IMR-90 (cell line): ENCODE measurements at regions not wholly inside any gene's neighbourhood (a gene's known extent, or its start where the extent isn't known, plus 50 kb on each side); places are given as distances from the start of the nearest gene placed in this dataset.

Experiments
- ATAC-seq: fragments of 200-7000 bp; cut with Tn5 transposase; 2 replicates; pipeline ENCODE4 v1.9.1; 2020; ENCODE audit warnings: low read depth, mild to moderate bottlenecking, moderate library complexity
- BruUV-seq: library from RNA; stranded (reverse); fragments of 400-500 nt; replicated peaks from 2 replicates; lab custom pipeline; 2021; lab: Mats Ljungman, UMichigan
- CTCF ChIA-PET: fragments of 300-600 bp; formaldehyde crosslinking; extraction: SDS; loops from one replicate; lab custom pipeline; 2021; ENCODE audit warnings: antibody characterized with exemption; lab: Yijun Ruan, JAX
- POLR2A ChIA-PET: fragments of 300-600 bp; sonication (Branson Sonifier 250); formaldehyde crosslinking; loops from one replicate; lab custom pipeline; 2022; ENCODE audit warnings: antibody characterized with exemption; ENCODE audit not compliant: unreplicated experiment; lab: Charles Lee
- DNase-seq: peaks from one replicate; pipeline ENCODE4 v3.0.0; 2013
- H2AFZ ChIP-seq: replicated peaks from 2 replicates; pipeline ENCODE3; 2013; ENCODE audit warnings: low read length, mild to moderate bottlenecking; ENCODE audit not compliant: poor library complexity
- H2AK5ac ChIP-seq: 2 replicates; pipeline ENCODE4 v1.6.1; 2013; ENCODE audit warnings: low read depth, low read length, inconsistent platforms
- H2AK9ac ChIP-seq: replicated peaks from 2 replicates; pipeline ENCODE3; 2013; ENCODE audit warnings: mild to moderate bottlenecking, low read depth, low read length, moderate library complexity; ENCODE audit not compliant: poor library complexity
- H2BK120ac ChIP-seq: 2 replicates; pipeline ENCODE4 v1.6.1; 2013; ENCODE audit warnings: low read depth, low read length, inconsistent platforms
- H2BK15ac ChIP-seq: 3 replicates; pipeline ENCODE4 v1.6.1; 2013; ENCODE audit warnings: low read depth, low read length, inconsistent platforms
- H2BK20ac ChIP-seq: 2 replicates; pipeline ENCODE4 v1.6.1; 2013; ENCODE audit warnings: low read depth, mild to moderate bottlenecking, inconsistent platforms, low read length, moderate library complexity
- H2BK5ac ChIP-seq: 2 replicates; pipeline ENCODE4 v1.6.1; 2013; ENCODE audit warnings: mild to moderate bottlenecking, low read depth, low read length, inconsistent platforms; ENCODE audit not compliant: poor library complexity, severe bottlenecking
- H3K14ac ChIP-seq: replicated peaks from 2 replicates; pipeline ENCODE4 v1.6.1; 2013; ENCODE audit warnings: low read depth, low read length, inconsistent platforms
- H3K18ac ChIP-seq: 2 replicates; pipeline ENCODE4 v1.6.1; 2013; ENCODE audit warnings: low read depth, low read length, control low read depth
- H3K23ac ChIP-seq: 2 replicates; pipeline ENCODE4 v1.6.1; 2013; ENCODE audit warnings: low read depth, low read length, inconsistent platforms
- H3K27ac ChIP-seq: 2 replicates; pipeline ENCODE4 v1.5.1; 2013; ENCODE audit warnings: mild to moderate bottlenecking, control low read depth, low read length; ENCODE audit not compliant: insufficient read depth
- H3K27me3 ChIP-seq: 2 replicates; pipeline ENCODE4 v1.6.1; 2013; ENCODE audit warnings: low read length; ENCODE audit not compliant: control insufficient read depth, insufficient read depth
- H3K36me3 ChIP-seq: 2 replicates; pipeline ENCODE4 v1.6.1; 2013; ENCODE audit warnings: low read length, mixed read lengths; ENCODE audit not compliant: control insufficient read depth, insufficient read depth
- H3K4ac ChIP-seq: 2 replicates; pipeline ENCODE4 v1.6.1; 2013; ENCODE audit warnings: low read depth, low read length, inconsistent platforms
- H3K4me1 ChIP-seq: 2 replicates; pipeline ENCODE4 v1.6.1; 2013; ENCODE audit warnings: low read length, mixed read lengths; ENCODE audit not compliant: control insufficient read depth, insufficient read depth
- H3K4me2 ChIP-seq: 2 replicates; pipeline ENCODE4 v1.6.1; 2013; ENCODE audit warnings: low read depth, mild to moderate bottlenecking, control low read depth, low read length, moderate library complexity
- H3K4me3 ChIP-seq: 2 replicates; pipeline ENCODE4 v1.5.1; 2013; ENCODE audit warnings: low read depth, mild to moderate bottlenecking, control low read depth, low read length, moderate library complexity; ENCODE audit not compliant: insufficient read depth
- H3K56ac ChIP-seq: 2 replicates; pipeline ENCODE4 v1.6.1; 2013; ENCODE audit warnings: low read length, inconsistent platforms; ENCODE audit not compliant: insufficient read depth; ENCODE audit errors: extremely low read depth
- H3K79me1 ChIP-seq, 2 experiments: 2 replicates each; pipeline ENCODE4 v1.6.1; 2013; ENCODE audit warnings: low read length in 2 of 2, inconsistent platforms in 1 of 2, low read depth in 1 of 2
- H3K9ac ChIP-seq: 2 replicates; pipeline ENCODE4 v1.6.1; 2013; ENCODE audit warnings: low read depth, low read length, control low read depth
- H3K9me1 ChIP-seq: 2 replicates; pipeline ENCODE4 v1.6.1; 2013; ENCODE audit warnings: low read length, inconsistent platforms; ENCODE audit not compliant: insufficient read depth
- H3K9me3 ChIP-seq: 2 replicates; pipeline ENCODE4 v1.6.1; 2013; ENCODE audit warnings: low read length; ENCODE audit not compliant: control insufficient read depth, insufficient read depth
- H4K20me1 ChIP-seq: 2 replicates; pipeline ENCODE4 v1.6.1; 2013; ENCODE audit warnings: low read length, inconsistent platforms; ENCODE audit not compliant: insufficient read depth
- H4K5ac ChIP-seq: 2 replicates; pipeline ENCODE4 v1.6.1; 2013; ENCODE audit warnings: mild to moderate bottlenecking, low read depth, low read length, control low read depth
- H4K8ac ChIP-seq, 2 experiments: 2 replicates each; pipeline ENCODE4 v1.6.1; 2013; ENCODE audit warnings: low read depth in 2 of 2, low read length in 2 of 2, control low read depth in 1 of 2, inconsistent platforms in 1 of 2
- H4K91ac ChIP-seq: 2 replicates; pipeline ENCODE4 v1.6.1; 2013; ENCODE audit warnings: low read depth, low read length, inconsistent platforms; ENCODE audit not compliant: insufficient read depth
- CEBPB ChIP-seq: IDR thresholded peaks from 2 replicates; pipeline ENCODE4 v1.6.1; 2012; ENCODE audit warnings: low read depth, low read length, improper control_type of control experiment
- ELK1 ChIP-seq: fragments of 150-350 bp; IDR thresholded peaks from 2 replicates; pipeline ENCODE4 v1.6.1; 2016; ENCODE audit warnings: low read depth, mild to moderate bottlenecking, low read length, moderate library complexity, borderline replicate concordance
- MAFK ChIP-seq: IDR thresholded peaks from 2 replicates; pipeline ENCODE4 v1.6.1; 2012; ENCODE audit warnings: low read depth, low read length, improper control_type of control experiment
- MAZ ChIP-seq: IDR thresholded peaks from 2 replicates; pipeline ENCODE4 v1.6.1; 2012; ENCODE audit warnings: low read depth, mild to moderate bottlenecking, low read length, improper control_type of control experiment, moderate library complexity, borderline replicate concordance
- MXI1 ChIP-seq: IDR thresholded peaks from 2 replicates; pipeline ENCODE4 v1.6.1; 2012; ENCODE audit warnings: low read depth, mild to moderate bottlenecking, low read length, moderate library complexity, borderline replicate concordance
- POLR2A ChIP-seq: IDR thresholded peaks from 2 replicates; pipeline ENCODE4 v1.6.1; 2012; ENCODE audit warnings: mild to moderate bottlenecking, low read depth, low read length
- RAD21 ChIP-seq: IDR thresholded peaks from 2 replicates; pipeline ENCODE4 v1.6.1; 2012; ENCODE audit warnings: low read length, improper control_type of control experiment
- RCOR1 ChIP-seq: IDR thresholded peaks from 2 replicates; pipeline ENCODE4 v1.6.1; 2012; ENCODE audit warnings: mild to moderate bottlenecking, low read length, improper control_type of control experiment; ENCODE audit not compliant: insufficient replicate concordance
- USF2 ChIP-seq: fragments of 150-350 bp; IDR thresholded peaks from 2 replicates; pipeline ENCODE4 v1.6.1; 2017; ENCODE audit warnings: mild to moderate bottlenecking, antibody characterized with exemption, low read length, low read depth
- WGBS, 2 experiments: methylation state at CpG; one replicate each; pipeline versions ENCODE4 v1.1.5 to v1.1.7; 2013; ENCODE audit warnings: missing lambda C conversion rate in 2 of 2; ENCODE audit not compliant: insufficient read length in 1 of 2; ENCODE audit errors: extremely low coverage in 2 of 2; 5-methylcytosine and 5-hydroxymethylcytosine counted together
- dilution Hi-C: fragments of 300-500 bp; cut with HindIII; formaldehyde crosslinking; loops from one replicate; pipeline ENCODE4 v1.14.3; 2018; ENCODE audit warnings: low sequenced_read_pairs; ENCODE audit not compliant: unreplicated experiment
- in situ Hi-C: fragments of 300-500 bp; cut with MboI; formaldehyde crosslinking; loops from 3 replicates; pipeline ENCODE4 v1.14.3; 2019; ENCODE audit warnings: low sequenced_read_pairs, inconsistent platforms, mixed read lengths
- intact Hi-C: fragments of 100-400 bp; cut with micrococcal nuclease; formaldehyde crosslinking; loops from 2 replicates; pipeline ENCODE4 v1.10.0; 2022

- dilution Hi-C loops, result no loop called here
- H3K4me3 ChIP-seq, result no peak overlapping the region
- H2BK5ac ChIP-seq, result no peak overlapping the region
- H2BK20ac ChIP-seq, result no peak overlapping the region
- H3K36me3 ChIP-seq, result no peaks in the 10 kb centered on the region
- TF ChIP-seq POLR2A (no peak), MAFK (no peak), MXI1 (no peak), MAZ (no peak), CEBPB (no peak), ELK1 (no peak), RAD21 (no peak), RCOR1 (no peak), USF2 (no peak)
- WGBS, 2 experiments, result 100% methylated on average over 1 of the region's 9 CpGs; no CpG with 5 or more reads in 1 of the 2 experiments
- H3K14ac ChIP-seq, result no peak overlapping the region; the same call in 1 of the 2 replicates
- ChIA-PET POLR2A (no interaction called here), CTCF (no interaction called here)
- ATAC-seq (no peak), DNase-seq (no peak)
- no peaks in the 10 kb centered on the region for H3K9me1 ChIP-seq
- no TSS peak for BruUV-seq
- H3K4me1 ChIP-seq, result peaks cover 2% of the 10 kb centered on the region; the same call in 1 of the 2 replicates
- peak overlapping the region; percentile 51; the same call in 1 of the 2 replicates for H4K5ac ChIP-seq
- H3K4ac ChIP-seq, result no peak overlapping the region
- H3K23ac ChIP-seq, result no peak overlapping the region
- H2AK5ac ChIP-seq, result peak overlapping the region; percentile 18; the same call in 1 of the 2 replicates
- no peak overlapping the region for H2AK9ac ChIP-seq
- H3K4me2 ChIP-seq, result no peak overlapping the region
- no peak overlapping the region for H3K9ac ChIP-seq
- in situ Hi-C loops, result no loop called here
- no peak overlapping the region; the same call in 1 of the 2 replicates for H3K18ac ChIP-seq
- H4K91ac ChIP-seq, result peak overlapping the region; percentile 4; the same call in 1 of the 2 replicates
- no peak overlapping the region for H3K27ac ChIP-seq
- 0 out of 3 replicates have a peak overlapping the region, but pooled peaks have one; percentile 20 for H2BK15ac ChIP-seq
- no peaks in the 10 kb centered on the region for H4K20me1 ChIP-seq
- no peak overlapping the region for H4K8ac ChIP-seq
- H2BK120ac ChIP-seq, result no peak overlapping the region
- H3K9me3 ChIP-seq, result no peaks in the 10 kb centered on the region; the same call in 1 of the 2 replicates
- no peak overlapping the region for H2AFZ ChIP-seq
- intact Hi-C loops, result no loop called here
- H3K27me3 ChIP-seq, result no peaks in the 10 kb centered on the region
- no peaks in the 10 kb centered on the region for H3K79me1 ChIP-seq
- H3K56ac ChIP-seq, result no peak overlapping the region
Measured at GRCh38 chr3:55243678-55244077, 243.4 kb downstream of the WNT5A start.
